Spleen (tissue), 11 donors: ENCODE measurements at regions not wholly inside any gene's neighbourhood (a gene's known extent, or its start where the extent isn't known, plus 50 kb on each side); places are given as distances from the start of the nearest gene placed in this dataset.

Source experiments
- DNase-seq: peaks from one replicate; pipeline ENCODE4 v3.0.0-alpha.2; 2020
- H3K27ac ChIP-seq, 8 donors: fragments of 200-600 bp; sonication (generic) in 7 of 8; 1 replicate in 4 of 8; 2 replicates in 4 of 8; pipeline versions ENCODE4 v1.5.0 to v1.8.0; 2016 to 2021; ENCODE audit warnings: inconsistent platforms in 4 of 8, mild to moderate bottlenecking in 4 of 8, moderate library complexity in 1 of 8
- H3K27me3 ChIP-seq, 7 donors: fragments of 200-600 bp; sonication (generic) in 6 of 7; replicated peaks in 1 of 7; 1 replicate in 4 of 7; 2 replicates in 3 of 7; pipeline versions ENCODE4 v1.5.0 to v1.8.0; 2016 to 2021; ENCODE audit warnings: inconsistent platforms in 3 of 7, mild to moderate bottlenecking in 1 of 7
- H3K36me3 ChIP-seq, 6 donors: fragments of 200-600 bp; sonication (generic) in 5 of 6; 1 replicate in 4 of 6; 2 replicates in 2 of 6; pipeline versions ENCODE4 v1.5.0 to v1.8.0; 2016 to 2021; ENCODE audit warnings: inconsistent platforms in 2 of 6
- H3K4me1 ChIP-seq, 6 donors: fragments of 200-600 bp; sonication (generic) in 5 of 6; 1 replicate in 3 of 6; 2 replicates in 3 of 6; pipeline versions ENCODE4 v1.5.0 to v1.8.0; 2016 to 2021; ENCODE audit warnings: inconsistent platforms in 3 of 6
- H3K4me3 ChIP-seq, 8 donors: fragments of 200-600 bp; sonication (generic) in 7 of 8; 1 replicate in 4 of 8; 2 replicates in 4 of 8; pipeline versions ENCODE4 v1.5.0 to v1.8.0; 2016 to 2021; ENCODE audit warnings: inconsistent platforms in 4 of 8, mild to moderate bottlenecking in 4 of 8, moderate library complexity in 2 of 8
- H3K9me3 ChIP-seq, 8 donors: fragments of 200-600 bp; sonication (generic) in 7 of 8; 1 replicate in 4 of 8; 2 replicates in 4 of 8; pipeline versions ENCODE4 v1.5.0 to v1.8.0; 2016 to 2021; ENCODE audit warnings: inconsistent platforms in 4 of 8
- POLR2A ChIP-seq, 3 donors: fragments of 450-650 bp; IDR thresholded peaks; one replicate each; pipeline ENCODE4 v1.5.1; 2017; ENCODE audit warnings: antibody characterized with exemption in 3 of 3, mild to moderate bottlenecking in 1 of 3
- POLR2AphosphoS5 ChIP-seq, 3 donors: sonication (generic); formaldehyde crosslinking; IDR thresholded peaks; one replicate each; pipeline ENCODE4 v1.5.1; 2017; ENCODE audit warnings: antibody characterized with exemption in 3 of 3
- WGBS, 5 donors: extraction: QIAGEN DNeasy Blood & Tissue Kit in 3 of 5; methylation state at CpG; one replicate each; pipeline versions ENCODE4 v1.1.5 to v1.1.7; 2013 to 2018; 5-methylcytosine and 5-hydroxymethylcytosine counted together
- intact Hi-C: fragments of 100-400 bp; cut with DNase I; formaldehyde crosslinking; loops from one replicate; pipeline ENCODE4 v1.15.0; 2023; ENCODE audit warnings: low total_unique reads
- TF ChIP-seq, protein P1 (sequence below), 11 experiments: fragments of 200-600 bp in 7 of 11; fragments of 450-650 bp in 4 of 11; sonication (generic) in 4 of 11; IDR thresholded peaks in 8 of 11; conservative IDR thresholded peaks in 3 of 11; 1 replicate in 7 of 11; 2 replicates in 4 of 11; pipeline versions ENCODE4 v1.4.0 to v1.8.0; 2016 to 2021; ENCODE audit warnings: antibody characterized with exemption in 11 of 11, inconsistent platforms in 4 of 11, mild to moderate bottlenecking in 1 of 11
- donor health status: healthy with polysubstance abuse.
- donor health status: DM: no; HTN: no; CAD: no; lungs with moderate emphysema.
- donor health status: DM: no; HTN: no; CAD: no.
- donor health status: Bipolar disorder and iron deficiency.
- donor health status: healthy.
- donor health status: DM: no; HTN: no; CAD: no.
- donor health status: DM: yes; HTN: yes; CAD: no.

DNA sequence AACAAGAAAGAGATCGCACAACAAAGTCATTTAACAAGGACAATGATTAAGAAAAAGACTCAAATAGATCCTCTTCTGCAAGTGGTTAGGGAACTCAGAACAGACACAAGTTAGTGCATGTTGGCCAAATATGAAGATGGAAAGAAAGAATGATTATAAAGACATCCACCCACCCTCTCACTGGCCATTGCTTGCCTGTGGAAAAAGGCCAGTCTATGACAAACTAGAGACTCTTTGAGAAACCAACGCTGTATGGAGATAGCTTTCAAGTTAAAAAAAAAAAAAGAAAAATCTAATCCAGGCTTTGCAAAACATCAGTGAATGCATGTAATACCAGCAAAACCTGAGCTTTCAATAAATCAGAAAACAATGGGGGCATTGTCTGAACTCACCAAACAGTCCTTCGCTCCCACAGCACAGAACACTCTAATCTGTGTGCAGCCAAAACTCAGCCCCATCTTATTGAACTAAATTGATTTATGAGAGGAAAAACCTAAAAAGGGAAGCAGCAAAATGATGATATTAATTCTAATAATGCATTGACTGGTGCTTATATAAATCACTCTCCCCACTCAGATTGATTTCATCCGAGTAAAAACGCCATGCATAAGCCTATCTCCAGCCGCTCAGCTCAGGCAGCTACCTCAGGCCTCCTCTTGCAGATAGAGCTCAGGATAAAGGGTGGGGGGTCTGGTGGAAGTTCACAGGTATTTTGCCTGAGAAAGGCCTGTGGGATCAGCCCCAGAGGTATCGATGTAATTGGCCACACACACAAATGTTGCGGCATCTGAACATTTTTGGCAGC lies 547.1 kb downstream of the CCDC171 start:
- 80 to 95% (median 83%) methylated on average over 8 of the region's 8 CpGs for WGBS, 5 donors
- intact Hi-C loops: no loop called here
- Histone ChIP-seq H3K27ac (no peak overlapping the region), H3K9me3 (no peaks in the 10 kb centered on the region), H3K4me3 (no peak overlapping the region), H3K27me3 (peaks cover 0 to 6% (median 0%) of the 10 kb centered on the region in 7 donors), H3K36me3 (no peaks in the 10 kb centered on the region), H3K4me1 (peaks cover 0 to 6% (median 0%) of the 10 kb centered on the region in 6 donors)
- DNase-seq: no peak
- TF ChIP-seq POLR2AphosphoS5 (IDR thresholded peaks at IDR 0.05): no peak
- TF ChIP-seq POLR2A (IDR thresholded peaks at IDR 0.05): no peak
- TF ChIP-seq, protein P1, sequence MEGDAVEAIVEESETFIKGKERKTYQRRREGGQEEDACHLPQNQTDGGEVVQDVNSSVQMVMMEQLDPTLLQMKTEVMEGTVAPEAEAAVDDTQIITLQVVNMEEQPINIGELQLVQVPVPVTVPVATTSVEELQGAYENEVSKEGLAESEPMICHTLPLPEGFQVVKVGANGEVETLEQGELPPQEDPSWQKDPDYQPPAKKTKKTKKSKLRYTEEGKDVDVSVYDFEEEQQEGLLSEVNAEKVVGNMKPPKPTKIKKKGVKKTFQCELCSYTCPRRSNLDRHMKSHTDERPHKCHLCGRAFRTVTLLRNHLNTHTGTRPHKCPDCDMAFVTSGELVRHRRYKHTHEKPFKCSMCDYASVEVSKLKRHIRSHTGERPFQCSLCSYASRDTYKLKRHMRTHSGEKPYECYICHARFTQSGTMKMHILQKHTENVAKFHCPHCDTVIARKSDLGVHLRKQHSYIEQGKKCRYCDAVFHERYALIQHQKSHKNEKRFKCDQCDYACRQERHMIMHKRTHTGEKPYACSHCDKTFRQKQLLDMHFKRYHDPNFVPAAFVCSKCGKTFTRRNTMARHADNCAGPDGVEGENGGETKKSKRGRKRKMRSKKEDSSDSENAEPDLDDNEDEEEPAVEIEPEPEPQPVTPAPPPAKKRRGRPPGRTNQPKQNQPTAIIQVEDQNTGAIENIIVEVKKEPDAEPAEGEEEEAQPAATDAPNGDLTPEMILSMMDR (IDR thresholded peaks at IDR 0.05 in 8 of 11, conservative IDR thresholded peaks at IDR 0.05 in 3 of 11): no peak

DNA sequence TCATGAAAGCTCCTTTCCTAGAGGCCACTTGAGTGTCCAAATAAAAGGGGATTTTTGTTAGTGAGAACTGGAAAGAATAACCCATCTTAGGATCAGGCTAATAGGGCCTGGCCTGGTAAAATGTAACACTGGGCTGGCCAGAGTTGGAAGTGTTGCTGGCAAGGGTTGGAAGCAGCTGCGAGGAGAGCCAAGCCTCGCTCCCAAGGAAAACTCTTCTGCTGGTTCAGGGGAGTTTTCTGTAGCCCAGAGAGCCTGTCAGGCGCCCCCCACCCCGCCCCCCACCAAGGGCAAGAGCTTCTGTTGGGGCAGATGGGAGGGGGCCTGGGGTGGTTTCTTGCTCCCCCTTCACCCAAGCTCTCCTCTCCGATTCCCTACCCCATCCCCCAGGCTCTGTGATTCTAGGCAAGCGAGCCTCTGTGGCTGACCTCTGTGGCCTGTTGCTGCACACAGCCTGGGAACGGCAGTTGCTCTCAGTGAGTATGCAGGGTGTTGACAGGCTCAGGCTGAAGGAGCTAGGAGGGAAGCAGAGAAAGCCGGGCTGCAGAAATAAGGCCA lies 547.8 kb downstream of the CCDC171 start:
- TF ChIP-seq POLR2AphosphoS5 (IDR thresholded peaks at IDR 0.05): peak in 1 of 3 donors; percentile 39
- TF ChIP-seq, protein P1 (IDR thresholded peaks at IDR 0.05 in 8 of 11, conservative IDR thresholded peaks at IDR 0.05 in 3 of 11): no peak
- Histone ChIP-seq H3K27me3 (peaks cover 0 to 6% (median 0%) of the 10 kb centered on the region in 7 donors), H3K36me3 (no peaks in the 10 kb centered on the region), H3K4me3 (no peak overlapping the region), H3K9me3 (no peaks in the 10 kb centered on the region), H3K27ac (peak overlapping the region in 3 of 8 donors; percentile 10 to 54 (median 51)), H3K4me1 (peaks cover 0 to 6% (median 0%) of the 10 kb centered on the region in 6 donors)
- intact Hi-C loops: no loop called here
- DNase-seq: no peak
- WGBS, 5 donors: 61 to 72% (median 62%) methylated on average over 6 to 8 of the region's 8 CpGs

DNA sequence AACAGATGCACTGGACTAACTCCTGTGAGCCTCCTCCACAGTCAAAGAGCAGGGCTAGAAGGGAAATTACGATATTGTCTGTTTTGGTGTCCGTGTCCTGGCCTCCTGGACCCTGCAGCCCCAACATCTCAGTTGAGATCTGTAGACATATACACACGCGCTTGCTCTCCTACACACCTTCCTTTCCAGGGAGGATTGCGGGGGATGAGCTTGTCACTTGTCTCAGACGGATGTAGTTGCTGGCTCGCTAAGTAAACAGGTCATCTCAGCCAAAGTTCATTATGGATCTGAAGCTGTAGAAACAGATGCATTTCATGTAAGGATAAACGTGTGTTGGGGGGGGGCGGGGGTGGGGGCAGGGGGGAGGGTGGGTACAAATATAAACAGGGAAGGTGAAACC lies 549.3 kb downstream of the CCDC171 start:
- DNase-seq: no peak
- peaks cover 0 to 6% (median 0%) of the 10 kb centered on the region in 6 donors for H3K4me1 ChIP-seq
- no peak overlapping the region for H3K27ac ChIP-seq
- intact Hi-C loops: no loop called here
- no peak for TF ChIP-seq POLR2A (IDR thresholded peaks at IDR 0.05)
- TF ChIP-seq POLR2AphosphoS5 (IDR thresholded peaks at IDR 0.05): no peak
- TF ChIP-seq, protein P1 (IDR thresholded peaks at IDR 0.05 in 8 of 11, conservative IDR thresholded peaks at IDR 0.05 in 3 of 11): no peak
- no peak overlapping the region for H3K4me3 ChIP-seq
- H3K27me3 ChIP-seq: peaks cover 0 to 6% (median 0%) of the 10 kb centered on the region in 7 donors
- WGBS, 5 donors: 64 to 77% (median 70%) methylated on average over 9 of the region's 9 CpGs
- no peaks in the 10 kb centered on the region for H3K36me3 ChIP-seq
- H3K9me3 ChIP-seq: no peaks in the 10 kb centered on the region
